Fibroblast of peridontal ligament (primary cell): ENCODE measurements at regions not wholly inside any gene's neighbourhood (a gene's known extent, or its start where the extent isn't known, plus 50 kb on each side); places are given as distances from the start of the nearest gene placed in this dataset.
"Not testable (repeated sequence)": the region's sequence is repeated elsewhere in the genome, so short reads cannot be mapped to it uniquely, and the experiment has no call there.

Experiments used
- DNase-seq: peaks from one replicate; pipeline ENCODE4 v3.0.0-alpha.2; 2010; ENCODE audit errors: extremely low read depth

GRCh38 chr10:23955456-23956225 is 253.3 kb upstream of the KIAA1217 start:
- no peak for DNase-seq

GRCh38 chr10:23965123-23965522 is 243.8 kb upstream of the KIAA1217 start:
- no peak for DNase-seq

- no peak for DNase-seq
Observed at GRCh38 chr10:23965880-23966279, 243.1 kb upstream of the KIAA1217 start.

- DNase-seq = no peak
Observed at GRCh38 chr10:23966504-23967051, 242.4 kb upstream of the KIAA1217 start.

- DNase-seq = no peak
Observed at GRCh38 chr10:23968301-23968700, 240.6 kb upstream of the KIAA1217 start.

GRCh38 chr10:23974746-23975272 is 234.1 kb upstream of the KIAA1217 start:
- DNase-seq = no peak

- DNase-seq = no peak
Observed at GRCh38 chr10:23975431-23975830, 233.5 kb upstream of the KIAA1217 start.

GRCh38 chr10:23976275-23976674 is 232.7 kb upstream of the KIAA1217 start:
- DNase-seq = no peak

GRCh38 chr10:23978317-23978716 is 230.6 kb upstream of the KIAA1217 start:
- DNase-seq = no peak

- DNase-seq = no peak
Observed at GRCh38 chr10:23980094-23980493, 228.8 kb upstream of the KIAA1217 start.

GRCh38 chr10:23981520-23982309 is 227.2 kb upstream of the KIAA1217 start:
- no peak for DNase-seq

- not testable (repeated sequence) for DNase-seq
Observed at GRCh38 chr10:23984405-23984804, 224.5 kb upstream of the KIAA1217 start.

GRCh38 chr10:23988006-23988405 is 220.9 kb upstream of the KIAA1217 start:
- no peak for DNase-seq

- DNase-seq = peak; percentile 58
Observed at GRCh38 chr10:23994459-23995046, 214.4 kb upstream of the KIAA1217 start.

GRCh38 chr10:23999445-23999844 is 209.5 kb upstream of the KIAA1217 start:
- DNase-seq = no peak

GRCh38 chr10:24000271-24000813 is 208.6 kb upstream of the KIAA1217 start:
- no peak for DNase-seq

GRCh38 chr10:24006741-24007140 is 202.2 kb upstream of the KIAA1217 start:
- no peak for DNase-seq

GRCh38 chr10:24007359-24007758 is 201.6 kb upstream of the KIAA1217 start:
- no peak for DNase-seq

GRCh38 chr10:24008164-24009091 is 200.5 kb upstream of the KIAA1217 start:
- DNase-seq = no peak

GRCh38 chr10:24009115-24009514 is 199.8 kb upstream of the KIAA1217 start:
- DNase-seq = no peak

- DNase-seq = no peak
Observed at GRCh38 chr10:24009736-24010135, 199.2 kb upstream of the KIAA1217 start.
